Globus pallidus (tissue), 1 donor: ENCODE measurements at regions not wholly inside any gene's neighbourhood (a gene's known extent, or its start where the extent isn't known, plus 50 kb on each side); places are given as distances from the start of the nearest gene placed in this dataset.
"Not testable (repeated sequence)": the region's sequence is repeated elsewhere in the genome, so short reads cannot be mapped to it uniquely, and the experiment has no call there.

ENCODE experiments used
- DNase-seq: peaks from one replicate; pipeline ENCODE4 v3.0.0-alpha.2; 2015; ENCODE audit warnings: low spot score

DNA sequence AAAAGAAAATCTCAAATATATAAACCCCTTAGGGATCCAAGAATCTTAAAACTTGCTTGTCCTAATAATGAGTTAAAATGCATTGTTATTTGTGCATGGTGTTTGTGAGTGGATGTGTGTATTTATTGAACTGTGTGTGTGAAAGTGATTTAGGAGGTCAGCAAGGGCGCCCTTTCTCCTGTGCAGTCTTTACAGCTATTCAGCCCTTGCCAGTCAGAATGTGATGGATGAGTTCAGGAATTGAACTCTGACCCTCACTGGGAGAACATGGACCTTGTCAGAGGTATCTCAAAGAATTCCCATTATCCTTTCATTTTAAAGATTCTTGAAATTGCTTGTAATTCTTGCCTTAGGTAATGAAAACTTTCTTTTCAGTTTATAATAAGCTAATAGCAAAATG is 493.0 kb upstream of the ADGRL4 start:
- DNase-seq = no peak

DNA sequence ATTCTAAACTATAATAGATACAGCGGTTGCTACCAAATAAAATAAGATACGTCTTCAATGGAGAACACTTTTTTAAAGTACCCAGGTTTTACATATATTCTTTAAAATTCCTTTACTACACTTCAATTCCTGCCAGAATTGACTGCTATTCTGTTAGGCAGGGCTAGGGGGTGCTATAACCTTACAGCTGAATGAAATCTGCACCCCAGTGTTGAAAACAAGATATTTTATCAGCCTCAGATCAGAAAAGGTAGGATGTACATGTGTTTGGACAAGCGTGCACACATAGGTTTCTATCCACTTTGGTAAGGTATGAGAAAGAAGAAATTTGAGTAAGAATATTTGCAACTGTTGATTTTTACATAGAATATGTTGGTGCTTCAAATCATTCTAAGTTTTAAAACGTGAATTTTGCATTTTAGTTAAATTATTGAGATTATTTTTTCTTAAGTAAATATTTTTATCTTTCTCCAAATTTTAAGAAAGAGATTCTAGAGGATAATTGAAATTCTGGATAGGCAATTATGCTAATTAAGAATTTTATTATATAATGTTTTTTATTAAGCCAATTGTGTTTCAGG is 490.8 kb upstream of the ADGRL4 start:
- peak; percentile 5 for DNase-seq

DNA sequence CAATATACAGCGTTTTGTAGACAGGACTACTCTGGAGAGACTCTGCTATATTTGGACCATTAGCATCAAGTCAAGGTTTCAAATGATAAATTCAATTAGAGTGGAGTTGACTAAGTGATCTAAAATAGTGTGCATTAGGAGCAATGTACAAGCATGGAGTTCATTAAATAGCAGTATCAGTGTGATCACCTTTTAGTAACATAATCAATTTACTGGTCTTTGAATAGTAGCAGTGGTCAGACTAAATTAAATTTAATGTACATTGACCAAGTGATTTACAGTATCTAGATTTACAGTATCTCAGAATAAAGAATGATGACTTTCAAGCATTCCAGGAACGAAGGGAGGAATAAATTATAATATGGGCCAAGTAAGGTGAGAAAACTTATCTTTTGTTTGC is 489.6 kb upstream of the ADGRL4 start:
- no peak for DNase-seq

DNA sequence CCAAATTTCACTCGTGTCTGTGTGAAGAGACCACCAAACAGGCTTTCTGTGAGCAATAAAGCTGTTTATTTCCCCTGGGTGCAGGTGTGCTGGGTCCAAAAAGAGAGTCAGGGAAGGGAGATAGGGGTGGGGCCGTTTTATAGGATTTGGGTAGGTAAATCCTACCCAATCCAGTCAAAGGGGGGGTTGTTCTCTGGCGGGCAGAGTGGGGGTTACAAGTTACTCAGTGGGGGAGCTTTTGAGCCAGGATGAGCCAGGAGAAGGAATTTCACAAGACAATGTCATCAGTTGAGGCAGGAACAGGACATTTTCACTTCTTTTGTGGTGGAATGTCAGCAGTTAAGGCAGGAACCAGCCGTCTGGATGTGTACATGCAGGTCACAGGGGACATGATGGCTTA is 487.2 kb upstream of the ADGRL4 start:
- not testable (repeated sequence) for DNase-seq

DNA sequence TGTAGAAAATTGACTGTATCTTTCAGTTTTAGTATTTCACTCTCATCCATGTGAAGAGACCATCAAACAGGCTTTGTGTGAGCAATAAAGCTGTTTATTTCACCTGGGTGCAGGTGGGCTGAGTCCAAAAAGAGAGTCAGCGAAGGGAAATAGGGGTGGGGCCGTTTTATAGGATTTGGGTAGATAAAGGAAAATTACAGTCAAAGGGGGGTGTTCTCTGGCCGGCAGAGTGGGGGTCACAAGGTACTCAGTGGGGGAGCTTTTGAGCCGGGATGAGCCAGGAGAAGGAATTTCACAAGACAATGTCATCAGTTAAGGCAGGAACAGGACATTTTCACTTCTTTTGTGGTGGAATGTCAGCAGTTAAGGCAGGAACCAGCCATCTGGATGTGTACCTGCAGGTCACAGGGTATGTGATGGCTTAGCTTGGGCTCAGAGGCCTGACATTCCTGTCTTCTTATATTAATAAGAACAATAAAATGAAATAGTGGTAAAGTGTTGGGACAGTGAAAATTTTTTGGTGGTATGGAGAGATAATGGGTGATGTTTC is 482.1 kb upstream of the ADGRL4 start:
- not testable (repeated sequence) for DNase-seq

DNA sequence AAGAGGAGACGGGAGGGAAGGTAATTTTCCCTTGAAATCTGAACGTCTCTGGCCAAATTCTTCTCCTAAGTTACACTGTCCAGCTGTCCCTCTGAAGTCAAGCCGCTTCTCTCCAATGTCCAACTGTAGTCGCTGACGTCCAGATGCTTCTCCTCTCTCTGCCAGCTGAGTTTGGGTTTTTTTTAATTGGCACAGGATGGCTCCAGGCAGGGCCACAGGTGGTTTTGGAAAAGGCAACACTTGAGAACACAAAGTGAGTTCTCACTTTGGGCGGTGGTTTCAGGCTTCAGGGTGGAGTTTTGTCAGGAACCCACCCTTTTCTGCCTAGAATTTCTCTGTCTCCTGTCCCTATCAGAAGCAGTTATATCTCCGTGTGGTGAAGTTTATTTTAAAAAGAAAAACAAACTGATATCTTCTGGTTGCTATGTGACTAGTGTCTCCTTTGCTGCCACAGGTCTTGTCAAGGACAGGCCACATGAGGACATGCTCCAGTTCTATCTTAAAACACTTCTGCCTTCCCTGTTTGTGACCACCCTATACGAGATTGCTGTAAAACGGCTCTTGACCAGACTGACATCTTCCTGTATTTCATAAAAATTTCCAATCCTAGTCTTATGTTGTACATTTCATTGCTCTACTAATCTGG is 472.3 kb upstream of the ADGRL4 start:
- DNase-seq = no peak

DNA sequence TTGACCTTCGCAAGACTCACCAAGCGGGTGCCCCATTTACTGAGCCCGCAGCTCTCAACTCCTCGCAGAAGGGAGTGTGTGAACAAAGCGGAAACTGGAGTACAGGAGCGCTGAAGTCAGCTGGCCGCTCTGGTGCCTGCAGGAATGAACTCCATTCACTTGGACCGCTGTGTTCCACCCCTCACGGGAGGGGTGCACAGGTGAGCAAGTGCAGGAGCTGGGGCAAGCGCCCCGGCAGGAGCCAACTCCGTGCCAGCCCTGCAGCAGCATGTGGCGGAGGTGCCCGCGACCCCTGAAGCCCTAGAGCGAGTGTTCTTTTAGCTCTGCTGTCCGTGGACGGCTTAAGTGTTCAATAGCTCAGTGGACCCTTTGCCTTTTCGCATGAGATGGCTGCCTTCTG is 471.6 kb upstream of the ADGRL4 start:
- DNase-seq = no peak

DNA sequence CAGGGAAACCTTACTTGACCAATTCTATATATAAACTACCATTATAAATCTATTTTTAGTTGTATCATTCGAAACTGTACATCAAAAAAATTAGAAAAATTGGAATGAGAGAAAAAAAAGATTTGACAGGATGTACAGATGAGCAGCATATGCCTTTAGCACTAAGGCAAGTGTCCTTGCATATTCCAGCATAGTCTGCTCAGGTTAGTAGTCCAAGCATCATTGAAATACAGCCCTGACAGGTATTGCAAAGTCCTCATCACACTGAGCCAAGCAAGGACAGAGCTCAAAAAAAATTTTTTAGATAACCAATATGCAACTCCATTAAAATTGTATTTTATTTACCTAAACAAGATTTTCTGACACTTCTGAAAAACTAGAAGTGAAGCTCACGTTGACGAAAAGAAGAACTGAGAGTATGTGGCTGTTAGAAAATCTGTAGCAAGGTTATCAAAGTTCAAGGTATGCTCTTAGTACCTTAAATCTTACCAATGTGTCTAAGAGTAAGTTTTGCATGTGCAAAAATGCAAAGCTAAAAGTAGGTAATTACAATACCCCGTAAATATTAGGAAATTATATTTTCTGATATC is 465.6 kb upstream of the ADGRL4 start:
- no peak for DNase-seq

DNA sequence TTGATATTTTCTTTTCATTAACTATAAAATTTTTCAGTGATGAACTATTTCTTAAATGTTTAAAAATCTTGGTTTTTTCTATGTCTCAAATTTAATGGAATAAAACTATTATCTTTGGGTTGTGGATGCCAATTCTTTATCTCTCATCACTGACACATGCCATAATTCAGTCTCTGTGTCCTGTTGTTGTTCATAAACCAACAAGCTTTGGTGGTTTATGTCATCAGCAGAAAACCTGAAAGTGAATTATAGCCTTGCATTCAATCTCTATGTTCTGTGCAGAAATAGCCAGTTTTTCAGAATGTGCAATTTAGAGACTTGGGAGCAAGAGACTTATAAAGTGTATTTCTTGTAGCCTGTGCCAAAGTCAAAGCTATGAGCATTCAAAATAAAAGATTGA is 462.6 kb upstream of the ADGRL4 start:
- DNase-seq = no peak

DNA sequence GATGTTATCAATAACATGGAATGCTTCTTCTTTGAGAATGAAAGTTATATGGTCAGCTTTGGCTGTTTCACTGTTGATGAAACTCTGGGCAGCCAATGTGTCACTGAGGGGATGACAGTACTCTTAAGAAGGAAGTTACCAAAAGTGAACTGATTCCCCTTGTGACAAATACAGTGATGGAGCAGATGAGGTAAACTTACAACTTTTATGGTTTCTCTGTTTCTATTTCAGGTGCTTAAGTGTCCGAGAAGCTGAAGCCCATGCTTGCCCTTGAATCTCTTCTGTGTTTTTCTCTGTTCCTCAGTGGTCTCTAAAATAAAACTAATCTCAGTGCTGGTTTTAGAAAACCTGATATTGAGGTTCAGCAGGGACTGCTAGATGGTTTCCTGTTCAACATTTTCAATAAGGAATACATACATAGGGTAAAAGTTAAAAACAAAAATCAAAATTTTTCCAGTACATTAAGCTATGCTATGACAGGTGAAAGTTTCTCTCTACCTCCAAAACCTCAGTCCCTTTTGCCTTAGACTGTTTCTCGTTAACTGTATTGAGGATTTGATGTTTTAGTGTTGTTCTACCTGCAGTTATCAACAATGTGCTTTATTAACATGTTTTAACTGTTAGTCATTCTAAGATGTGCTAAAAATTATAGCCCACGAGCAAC is 454.4 kb upstream of the ADGRL4 start:
- DNase-seq = no peak

DNA sequence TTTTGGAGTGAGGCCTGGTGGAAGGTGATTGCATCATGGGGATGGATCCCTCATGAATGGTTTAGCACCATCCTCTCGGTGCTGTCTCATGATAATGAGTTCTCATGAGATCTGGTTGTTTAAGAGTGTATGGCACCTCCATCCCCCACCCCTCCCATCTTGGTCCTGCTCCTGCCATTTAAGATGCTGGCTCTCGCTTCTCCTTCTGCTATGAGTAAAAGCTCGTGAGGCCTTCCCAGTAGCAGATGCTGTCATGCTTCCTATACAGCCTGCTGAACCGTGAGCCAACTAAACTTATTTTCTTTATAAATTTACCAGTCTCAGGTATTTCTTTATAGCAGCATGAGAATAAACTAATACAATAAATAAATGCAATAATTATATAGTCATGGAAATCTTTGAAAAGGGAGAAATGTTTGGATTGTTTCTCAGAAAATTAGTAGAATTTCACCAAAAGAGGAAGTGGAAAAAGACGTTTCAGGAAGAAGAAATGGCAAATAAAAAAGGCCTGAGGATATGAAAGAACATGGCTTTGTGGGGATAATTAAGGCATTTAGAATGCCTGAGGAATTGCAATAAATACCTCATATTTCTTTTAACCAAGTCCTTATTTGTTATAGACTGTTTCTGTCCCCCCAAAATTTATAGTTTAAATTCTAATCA is 451.2 kb upstream of the ADGRL4 start:
- DNase-seq = no peak

DNA sequence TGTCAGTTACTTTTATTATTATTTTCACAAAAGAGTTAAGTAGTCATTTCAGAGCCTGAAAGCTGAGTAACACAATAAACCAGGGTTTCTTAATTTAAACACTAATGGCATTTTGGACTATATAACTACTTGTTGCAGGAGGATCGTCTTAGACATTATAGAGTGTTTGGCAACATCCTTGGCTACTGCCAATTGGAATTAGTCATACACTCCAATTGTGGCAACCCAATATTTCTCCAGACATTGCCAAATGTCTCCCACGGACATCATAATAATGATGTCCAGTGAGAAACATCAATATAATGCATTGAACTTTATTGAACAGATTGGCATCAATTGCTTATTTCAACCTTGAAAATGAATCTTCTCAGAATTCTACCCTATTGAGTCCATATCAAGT is 441.9 kb upstream of the ADGRL4 start:
- no peak for DNase-seq

DNA sequence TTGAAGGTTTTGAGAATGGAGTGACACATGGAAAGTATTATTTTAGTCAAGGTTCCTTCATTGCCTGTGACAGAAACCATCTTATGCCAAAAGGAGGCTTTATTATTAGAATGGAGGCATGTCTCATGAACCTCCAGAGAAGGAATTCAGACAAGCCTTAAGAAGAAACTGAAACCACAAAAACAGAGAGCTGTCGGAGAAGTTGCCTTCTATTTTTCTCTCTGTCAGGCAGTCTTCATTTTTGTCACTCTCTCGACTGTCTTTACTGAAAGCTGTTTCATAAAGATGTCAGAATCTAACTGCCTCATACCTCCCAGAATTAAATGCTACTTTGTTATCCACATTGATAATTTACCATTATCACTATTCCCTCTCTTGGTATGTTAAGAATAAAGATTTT is 434.7 kb upstream of the ADGRL4 start:
- no peak for DNase-seq

DNA sequence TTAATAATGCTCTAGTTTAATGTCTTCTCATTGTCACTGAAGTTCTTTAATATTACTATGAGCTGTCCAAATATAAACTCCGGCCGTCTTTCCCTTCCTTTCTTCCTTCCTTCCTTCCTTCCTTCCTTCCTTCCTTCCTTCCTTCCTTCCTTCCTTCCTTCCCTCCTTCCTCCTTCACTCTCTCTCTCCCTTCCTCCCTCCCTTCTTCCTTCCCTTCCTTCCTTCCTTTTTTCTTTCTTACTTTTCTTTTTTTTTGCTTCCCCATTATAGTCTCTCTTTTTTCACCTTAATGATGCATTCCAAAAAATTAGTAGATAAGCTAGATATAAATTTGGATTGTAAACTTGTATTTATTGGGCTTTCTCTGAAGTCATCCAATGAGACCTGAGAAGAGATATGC is 431.0 kb upstream of the ADGRL4 start:
- no peak for DNase-seq

DNA sequence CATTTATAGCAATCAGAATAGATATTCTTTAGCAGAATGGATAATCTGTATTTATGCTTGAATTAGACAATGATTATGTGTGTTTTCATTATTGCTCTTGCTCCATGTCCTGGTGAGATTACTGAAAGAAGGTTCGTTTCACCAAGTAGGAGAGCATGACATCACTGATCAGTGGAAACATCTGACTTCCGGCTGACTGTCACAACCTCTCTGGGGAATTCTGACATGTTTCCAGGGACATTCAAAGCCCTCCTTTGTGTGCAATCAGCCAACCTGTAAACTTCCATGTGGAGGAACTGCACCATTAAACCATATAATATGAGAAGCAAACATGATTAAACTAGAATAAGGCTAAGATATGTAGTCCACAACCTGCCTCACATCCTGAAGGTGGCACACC is 424.8 kb upstream of the ADGRL4 start:
- no peak for DNase-seq

DNA sequence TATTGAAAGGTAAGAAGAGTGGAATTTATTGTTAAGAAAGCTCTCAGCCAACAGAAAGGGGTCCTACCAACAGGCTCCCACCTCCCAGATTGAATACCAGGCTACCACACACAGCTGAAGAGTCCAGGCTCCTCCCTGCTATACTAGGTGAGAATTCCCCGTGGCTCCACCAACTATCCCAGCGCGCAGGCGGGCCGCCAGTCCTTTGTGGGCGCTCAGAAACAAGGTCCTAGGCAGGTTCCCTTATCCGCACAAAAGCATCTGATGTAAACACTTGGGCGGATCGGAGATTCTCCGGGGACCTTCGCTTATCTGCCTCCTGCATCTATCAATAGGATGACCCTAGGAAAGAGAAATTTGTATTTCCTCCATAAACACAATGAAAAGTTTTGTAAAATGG is 423.9 kb upstream of the ADGRL4 start:
- no peak for DNase-seq

DNA sequence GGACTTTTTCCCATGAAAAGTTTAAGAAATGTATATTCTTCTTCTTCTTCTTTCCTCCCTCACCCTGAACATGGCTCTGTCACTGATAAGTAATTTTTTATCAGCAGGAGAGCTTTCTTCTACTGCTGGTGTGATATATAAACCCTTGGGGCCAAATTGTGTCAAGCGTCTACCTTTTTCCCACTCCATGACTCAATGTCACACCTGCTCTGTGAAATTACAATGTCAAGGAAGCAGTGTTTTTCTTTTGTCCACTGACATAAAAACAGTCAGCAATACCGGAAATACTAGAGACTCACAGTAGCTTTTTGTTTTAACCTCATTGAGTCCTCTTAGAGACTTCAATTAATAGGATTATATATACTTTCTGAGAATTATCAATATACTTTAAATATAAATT is 416.2 kb upstream of the ADGRL4 start:
- DNase-seq = no peak

DNA sequence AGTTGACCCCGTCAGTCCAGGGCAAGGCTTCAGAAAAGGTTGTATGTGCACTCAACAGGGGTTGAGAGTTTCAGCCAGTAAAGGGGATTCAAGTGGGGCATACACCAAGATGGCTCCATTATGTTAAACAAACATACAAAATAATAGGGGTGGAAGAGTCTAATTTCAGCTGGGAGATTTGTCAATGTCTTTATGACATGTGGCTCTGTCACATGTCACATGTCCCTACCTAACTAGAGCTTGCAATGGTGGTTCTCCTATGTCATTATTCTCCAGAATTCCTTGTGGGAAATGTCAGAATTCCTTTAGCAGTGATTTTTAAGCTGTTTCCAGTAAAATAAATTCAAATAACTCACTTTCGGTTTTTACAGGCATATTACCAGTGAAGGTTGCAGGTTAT is 392.0 kb upstream of the ADGRL4 start:
- DNase-seq = no peak

DNA sequence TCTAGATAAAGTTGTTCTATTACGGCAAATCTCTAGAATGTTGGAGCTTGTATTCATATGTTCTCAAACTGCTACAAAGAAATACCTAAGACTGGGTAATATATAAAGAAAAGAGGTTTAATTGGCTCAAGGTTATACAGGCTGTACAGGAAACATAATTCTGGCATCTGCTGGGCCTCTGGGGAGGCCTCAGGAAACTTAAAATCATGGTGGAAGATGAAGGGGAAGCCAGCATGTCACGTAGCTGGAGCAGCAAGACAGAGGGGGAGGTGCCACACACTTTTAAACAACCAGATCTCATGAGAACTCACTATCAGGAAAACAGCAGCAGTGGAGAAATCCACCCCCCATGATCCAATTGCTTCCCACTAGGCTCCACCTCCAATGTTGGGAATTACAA is 390.4 kb upstream of the ADGRL4 start:
- DNase-seq = no peak

DNA sequence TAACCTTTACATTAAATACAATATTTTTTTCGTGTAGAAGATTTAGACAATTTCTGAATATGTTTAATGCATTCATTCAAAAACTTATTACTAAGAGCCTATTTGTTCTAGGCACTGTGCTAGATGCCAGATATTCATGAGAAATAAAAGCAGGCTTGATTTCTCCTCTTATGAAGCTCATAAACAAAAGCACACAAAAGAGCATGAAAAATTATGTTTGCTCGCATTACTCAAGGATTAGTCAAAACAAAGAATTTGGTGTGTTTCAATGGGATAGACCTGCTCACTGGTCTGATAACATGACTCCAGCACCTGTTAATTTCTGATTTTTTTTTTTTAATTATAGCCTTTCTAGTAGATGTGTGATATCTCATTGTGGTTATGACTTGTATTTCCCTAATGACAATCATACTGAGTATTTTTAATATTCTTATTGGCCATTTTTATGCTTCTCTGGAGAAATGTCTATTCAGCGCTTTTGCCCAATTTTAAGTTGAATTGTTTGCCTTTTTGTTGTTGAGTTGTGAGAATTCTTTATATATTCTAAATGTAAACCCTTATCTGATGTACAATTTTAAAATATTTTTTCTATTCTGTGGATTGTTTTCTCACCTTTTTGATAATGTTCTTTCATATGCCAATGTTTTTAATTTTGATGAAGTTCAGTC is 382.3 kb upstream of the ADGRL4 start:
- DNase-seq = no peak

DNA sequence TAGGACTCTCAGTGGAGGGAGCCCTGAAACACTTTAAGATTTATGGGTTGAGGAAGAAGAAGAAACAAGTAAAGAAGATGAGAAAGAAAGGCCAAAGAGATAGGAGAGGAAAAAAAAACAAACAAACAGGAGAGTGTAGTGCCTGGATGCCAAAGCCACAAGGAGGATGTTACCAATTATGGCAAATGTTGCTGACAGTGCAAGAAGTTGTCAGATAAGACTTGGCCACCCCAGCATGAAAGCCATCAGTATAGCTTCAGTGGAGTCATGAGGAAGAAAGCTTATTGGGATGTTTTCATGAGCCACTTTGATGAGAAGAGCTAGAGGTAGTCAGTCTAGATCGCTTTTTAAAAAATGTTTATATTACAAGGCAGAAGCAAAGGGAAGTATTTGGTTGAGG is 380.2 kb upstream of the ADGRL4 start:
- no peak for DNase-seq

DNA sequence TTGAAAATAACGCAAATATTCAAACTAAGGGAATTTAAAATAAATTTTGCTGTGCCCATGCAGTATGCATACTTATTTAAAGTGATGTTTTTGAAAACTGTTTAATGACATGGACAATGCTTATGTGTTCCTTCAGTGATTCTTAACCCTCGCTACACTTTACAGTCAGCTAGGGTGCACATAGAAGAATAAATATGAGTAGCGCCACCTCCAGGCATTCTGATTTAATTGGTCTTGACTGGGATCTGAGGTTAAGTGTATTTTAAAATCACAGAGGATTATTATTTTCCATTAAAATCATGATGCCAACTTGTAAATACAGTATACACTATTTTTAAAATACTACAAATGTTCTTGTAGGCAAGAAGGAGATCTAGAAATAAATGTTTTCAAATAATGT is 373.5 kb upstream of the ADGRL4 start:
- DNase-seq = no peak
